ENCODE measurements at regions not wholly inside any gene's neighbourhood (a gene's known extent, or its start where the extent isn't known, plus 50 kb on each side); places are given as distances from the start of the nearest gene placed in this dataset.

GRCh38 chr2:105454801-105455485, 56.1 kb upstream of the FHL2 start:
- TF ChIP-seq ZNF274 (IDR thresholded peaks at IDR 0.05; ENCODE audit: low read depth, low read length) (no peak), YY1 (IDR thresholded peaks at IDR 0.05; ENCODE audit: insufficient read depth, insufficient read length) (no peak), SUZ12 (IDR thresholded peaks at IDR 0.05; ENCODE audit: extremely low read depth, insufficient read depth, insufficient read length) (no peak)

Measured in NT2/D1 (cell line).